ENCODE measurements at regions not wholly inside any gene's neighbourhood (a gene's known extent, or its start where the extent isn't known, plus 50 kb on each side); places are given as distances from the start of the nearest gene placed in this dataset.

GRCh38 chr2:181152226-181152625, 171.8 kb downstream of the UBE2E3 start:
- DNase-seq = no peak

GRCh38 chr2:181152701-181153100, 172.3 kb downstream of the UBE2E3 start:
- DNase-seq = no peak

- no peak for DNase-seq
Measured at GRCh38 chr2:181153886-181154285, 173.5 kb downstream of the UBE2E3 start.

- DNase-seq = no peak
Measured at GRCh38 chr2:181157326-181157725, 176.9 kb downstream of the UBE2E3 start.

GRCh38 chr2:181158427-181158826, 178.0 kb downstream of the UBE2E3 start:
- DNase-seq = no peak

- DNase-seq = no peak
Measured at GRCh38 chr2:181161615-181162014, 181.2 kb downstream of the UBE2E3 start.

GRCh38 chr2:181163139-181163538, 182.7 kb downstream of the UBE2E3 start:
- DNase-seq = no peak

GRCh38 chr2:181163691-181164090, 183.3 kb downstream of the UBE2E3 start:
- DNase-seq = no peak

- DNase-seq = no peak
Measured at GRCh38 chr2:181164699-181165098, 184.3 kb downstream of the UBE2E3 start.

- DNase-seq = no peak
Measured at GRCh38 chr2:181165199-181165868, 184.9 kb downstream of the UBE2E3 start.

GRCh38 chr2:181169503-181169902, 189.1 kb downstream of the UBE2E3 start:
- DNase-seq = no peak

- no peak for DNase-seq
Measured at GRCh38 chr2:181170256-181170655, 189.9 kb downstream of the UBE2E3 start.

- DNase-seq = no peak
Measured at GRCh38 chr2:181172676-181173075, 192.3 kb downstream of the UBE2E3 start.

- peak; percentile 69 for DNase-seq
Measured at GRCh38 chr2:181174611-181175580, 194.5 kb downstream of the UBE2E3 start.

- no peak for DNase-seq
Measured at GRCh38 chr2:181176540-181176939, 196.1 kb downstream of the UBE2E3 start.

- no peak for DNase-seq
Measured at GRCh38 chr2:181177376-181177775, 197.0 kb downstream of the UBE2E3 start.

- DNase-seq = no peak
Measured at GRCh38 chr2:181178130-181178529, 197.7 kb downstream of the UBE2E3 start.

- no peak for DNase-seq
Measured at GRCh38 chr2:181178823-181179412, 198.5 kb downstream of the UBE2E3 start.

GRCh38 chr2:181183878-181184542, 203.6 kb downstream of the UBE2E3 start:
- DNase-seq = no peak

- DNase-seq = no peak
Measured at GRCh38 chr2:181185421-181185820, 205.0 kb downstream of the UBE2E3 start.

- no peak for DNase-seq
Measured at GRCh38 chr2:181185948-181186347, 205.5 kb downstream of the UBE2E3 start.

- DNase-seq = no peak
Measured at GRCh38 chr2:181188605-181189004, 208.2 kb downstream of the UBE2E3 start.

- DNase-seq = no peak
Measured at GRCh38 chr2:181189951-181190350, 209.5 kb downstream of the UBE2E3 start.
